ENCODE measurements at regions not wholly inside any gene's neighbourhood (a gene's known extent, or its start where the extent isn't known, plus 50 kb on each side); places are given as distances from the start of the nearest gene placed in this dataset.

GRCh38 chr2:156083763-156084493 is 248.6 kb downstream of the NR4A2 start:
- DNase-seq, result no peak

- no peak for DNase-seq
Measured at GRCh38 chr2:156079845-156080244, 252.7 kb downstream of the NR4A2 start.

- no peak for DNase-seq
Measured at GRCh38 chr2:156077041-156077742, 255.3 kb downstream of the NR4A2 start.

- no peak for DNase-seq
Measured at GRCh38 chr2:156065912-156066311, 266.6 kb downstream of the NR4A2 start.

- no peak for DNase-seq
Measured at GRCh38 chr2:156064540-156064939, 268.0 kb downstream of the NR4A2 start.

- DNase-seq, result no peak
Measured at GRCh38 chr2:156057647-156058046, 274.9 kb downstream of the NR4A2 start.

- no peak for DNase-seq
Measured at GRCh38 chr2:156054983-156055382, 277.5 kb downstream of the NR4A2 start.

- DNase-seq, result no peak
Measured at GRCh38 chr2:156046900-156047299, 285.6 kb downstream of the NR4A2 start.

GRCh38 chr2:156042895-156043294 is 289.6 kb downstream of the NR4A2 start:
- no peak for DNase-seq

- no peak for DNase-seq
Measured at GRCh38 chr2:156038021-156038420, 294.5 kb downstream of the NR4A2 start.

GRCh38 chr2:156037482-156037881 is 295.0 kb downstream of the NR4A2 start:
- no peak for DNase-seq

- no peak for DNase-seq
Measured at GRCh38 chr2:156031121-156031520, 301.4 kb downstream of the NR4A2 start.

GRCh38 chr2:156023229-156023869 is 309.2 kb downstream of the NR4A2 start:
- no peak for DNase-seq

GRCh38 chr2:156021146-156022040 is 311.1 kb downstream of the NR4A2 start:
- no peak for DNase-seq

- no peak for DNase-seq
Measured at GRCh38 chr2:156019341-156019740, 313.2 kb downstream of the NR4A2 start.

- no peak for DNase-seq
Measured at GRCh38 chr2:156017341-156017885, 315.1 kb downstream of the NR4A2 start.

GRCh38 chr2:156009293-156009692 is 323.2 kb downstream of the NR4A2 start:
- DNase-seq, result no peak

- no peak for DNase-seq
Measured at GRCh38 chr2:156006721-156007618, 325.6 kb downstream of the NR4A2 start.

GRCh38 chr2:156005999-156006712 is 326.4 kb downstream of the NR4A2 start:
- no peak for DNase-seq

- no peak for DNase-seq
Measured at GRCh38 chr2:156005531-156005930, 327.0 kb downstream of the NR4A2 start.

GRCh38 chr2:156004459-156004858 is 328.1 kb downstream of the NR4A2 start:
- DNase-seq, result no peak
